IPS-11a (cell line): ENCODE measurements at regions not wholly inside any gene's neighbourhood (a gene's known extent, or its start where the extent isn't known, plus 50 kb on each side); places are given as distances from the start of the nearest gene placed in this dataset.
"Not testable (repeated sequence)": the region's sequence is repeated elsewhere in the genome, so short reads cannot be mapped to it uniquely, and the experiment has no call there.

ENCODE experiments used
- H3K4me3 ChIP-seq: one replicate; pipeline ENCODE4 v1.5.1; 2013; ENCODE audit warnings: low read depth, low read length, control low read depth

DNA sequence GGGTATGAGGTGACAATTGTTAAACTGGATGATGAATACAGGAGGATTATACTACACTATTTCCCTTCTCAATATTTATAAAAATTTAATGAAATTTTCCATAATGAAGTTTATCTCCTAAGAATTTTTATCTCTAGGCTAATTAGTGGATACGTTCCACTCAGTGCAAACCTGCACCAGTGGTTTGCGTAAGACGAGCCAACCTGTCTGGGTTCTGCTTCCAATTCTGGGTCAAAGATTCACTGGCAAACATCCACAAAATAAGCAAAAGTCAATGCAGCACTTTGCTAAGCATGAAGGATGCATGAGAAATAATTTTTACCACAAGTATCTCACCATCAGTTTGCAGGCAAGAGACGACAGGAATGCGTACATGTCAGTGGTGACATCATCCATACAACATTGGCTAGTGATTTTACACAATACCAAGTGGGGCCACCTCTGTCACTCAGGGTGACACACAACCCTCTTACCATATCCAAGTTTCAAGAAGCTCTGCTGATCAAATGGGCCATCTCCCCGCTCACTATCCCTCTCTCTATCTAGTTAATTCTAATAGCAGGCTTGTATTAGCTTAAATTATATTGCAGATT, 51.7 kb downstream of the FAM50B start:
- no peak overlapping the region for H3K4me3 ChIP-seq

GRCh38 chr6:3902871-3903648, 53.9 kb downstream of the FAM50B start:
- no peak overlapping the region for H3K4me3 ChIP-seq

- no peak overlapping the region for H3K4me3 ChIP-seq
Observed at GRCh38 chr6:3904518-3904917, 55.3 kb downstream of the FAM50B start.

DNA sequence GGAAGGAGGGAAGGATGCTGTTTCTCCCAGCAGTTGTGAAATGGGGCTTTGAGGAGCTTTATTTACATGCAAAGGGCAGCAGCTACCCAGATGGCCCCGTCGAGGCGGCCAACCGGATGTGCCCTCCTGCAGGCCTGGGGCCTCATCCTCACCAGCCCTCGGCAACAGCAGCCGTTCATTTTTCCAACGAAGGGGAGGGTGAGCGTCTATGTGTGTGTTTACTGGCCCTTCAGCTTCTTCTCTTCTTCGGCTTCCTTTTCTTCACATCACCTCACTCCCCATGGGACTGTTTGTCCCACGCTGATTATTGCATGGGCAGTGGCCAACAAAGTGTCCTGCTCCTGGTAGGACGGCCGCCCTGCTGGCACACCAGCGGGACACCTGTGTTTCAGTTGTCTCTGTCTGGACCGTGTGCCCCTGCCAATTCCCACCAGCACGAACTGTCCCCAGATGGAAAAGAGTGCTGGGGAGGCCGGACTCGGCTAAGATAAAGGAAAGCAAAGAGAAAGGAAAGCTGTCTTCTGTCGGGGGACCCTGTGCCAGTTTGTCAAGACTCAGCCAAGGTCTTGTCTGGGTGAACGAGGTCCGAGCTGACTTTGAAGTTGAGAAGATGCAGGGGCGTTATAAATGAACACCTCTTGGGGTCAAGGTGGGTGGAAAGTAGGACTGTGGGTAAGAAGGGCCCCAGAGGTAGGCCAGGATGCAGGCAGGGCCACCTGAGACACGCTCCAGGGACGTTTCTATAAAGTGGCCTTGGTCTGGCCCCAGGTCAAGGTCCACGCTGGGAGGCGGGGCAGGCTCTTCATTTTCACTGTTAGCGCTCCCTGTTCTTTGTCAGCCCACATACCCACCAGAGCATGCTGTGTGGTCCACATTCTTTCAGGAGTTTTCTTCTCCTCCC, 57.0 kb downstream of the FAM50B start:
- H3K4me3 ChIP-seq = no peak overlapping the region

GRCh38 chr6:3906846-3907151, 57.6 kb downstream of the FAM50B start:
- H3K4me3 ChIP-seq = no peak overlapping the region

- H3K4me3 ChIP-seq = no peak overlapping the region
Observed at GRCh38 chr6:3908223-3908622, 59.0 kb downstream of the FAM50B start.

GRCh38 chr6:3908961-3909360, 59.8 kb downstream of the FAM50B start:
- no peak overlapping the region for H3K4me3 ChIP-seq

- no peak overlapping the region for H3K4me3 ChIP-seq
Observed at GRCh38 chr6:3910106-3910663, 61.0 kb downstream of the FAM50B start.

DNA sequence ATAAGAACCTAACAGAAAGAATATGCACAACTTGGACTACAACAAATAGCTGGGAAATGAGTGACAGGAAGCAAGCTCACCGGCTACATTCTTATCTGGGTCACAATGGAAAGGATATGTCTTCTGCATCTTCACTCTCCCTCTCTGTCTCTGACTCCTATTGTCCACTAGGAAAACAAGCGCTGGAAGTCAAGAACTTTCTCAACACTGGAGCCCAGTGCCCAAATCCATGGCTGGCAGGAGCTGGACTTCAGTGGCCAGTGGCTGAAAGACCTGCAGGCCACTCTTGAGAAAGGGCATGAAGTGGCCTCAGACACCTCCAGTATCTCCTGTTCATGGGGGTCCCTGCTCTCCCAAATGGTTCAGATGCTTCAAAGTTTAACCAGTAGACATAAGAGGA, 62.0 kb downstream of the FAM50B start:
- no peak overlapping the region for H3K4me3 ChIP-seq

DNA sequence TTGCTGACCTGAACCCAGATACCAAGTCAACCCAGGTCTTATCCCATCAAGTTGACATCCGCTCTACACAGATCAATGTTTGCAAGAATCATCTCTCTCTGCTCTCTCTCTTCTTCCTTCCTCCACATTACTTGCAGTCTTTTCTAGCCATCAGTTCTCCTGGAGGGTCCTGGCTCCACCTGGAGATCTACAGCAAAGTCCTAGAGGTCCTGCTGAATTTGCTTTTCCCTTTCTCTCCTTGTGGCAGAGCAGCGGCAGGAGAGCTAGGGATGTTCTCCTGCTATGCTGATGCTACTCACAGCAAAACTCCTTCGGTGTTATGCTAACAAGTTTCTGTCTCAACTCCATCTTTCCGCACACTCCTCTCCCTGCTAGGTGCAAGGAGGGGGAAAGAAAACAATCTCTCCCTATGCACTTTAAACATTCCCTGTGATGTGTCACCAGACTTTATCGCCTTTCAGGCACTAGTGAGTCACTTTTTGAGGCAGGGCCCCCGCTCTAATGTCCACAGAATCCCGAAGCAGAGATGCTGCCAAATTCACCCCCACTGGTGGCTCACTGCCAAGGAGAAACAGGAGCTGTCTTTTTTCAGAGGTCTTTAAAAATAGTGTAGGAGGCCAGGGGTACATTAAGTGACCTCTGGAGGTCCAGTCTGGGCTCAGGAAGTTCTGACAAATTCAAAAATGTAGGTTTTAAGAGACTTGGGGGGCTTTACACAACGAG, 62.6 kb downstream of the FAM50B start:
- no peak overlapping the region for H3K4me3 ChIP-seq

DNA sequence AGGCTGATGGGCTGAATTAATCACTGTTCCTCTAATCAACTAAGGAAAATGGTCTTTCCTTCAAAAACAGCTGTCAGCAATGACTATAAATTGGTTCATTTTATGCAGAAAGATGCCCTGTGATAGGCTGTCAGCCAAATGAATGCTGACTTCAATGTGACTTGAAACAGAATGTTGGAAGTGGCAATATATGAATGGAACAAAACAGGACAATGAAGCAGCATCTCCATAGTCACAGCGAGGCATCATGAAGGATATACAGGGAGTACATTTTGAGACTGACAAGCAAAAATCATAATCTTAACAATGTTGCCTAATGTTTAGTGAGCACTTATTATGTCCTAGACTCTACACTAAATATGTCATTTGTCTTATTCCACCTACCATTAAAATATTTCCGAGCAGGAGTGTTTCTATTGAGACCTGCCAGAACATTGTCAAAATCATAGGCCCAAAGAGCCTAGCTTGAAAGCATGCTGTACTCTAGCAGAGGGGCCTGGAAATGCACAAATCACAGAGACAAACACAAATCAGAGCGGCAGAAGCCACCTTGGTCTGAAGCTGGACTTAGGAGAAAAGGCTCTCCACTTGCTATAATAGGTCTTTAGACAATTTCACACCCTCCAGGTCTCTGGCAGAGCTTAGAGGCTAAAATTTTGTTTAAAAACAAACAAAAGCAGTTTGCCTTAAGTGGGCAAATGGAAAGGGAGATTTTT, 63.3 kb downstream of the FAM50B start:
- H3K4me3 ChIP-seq = no peak overlapping the region

GRCh38 chr6:3913077-3913957, 64.1 kb downstream of the FAM50B start:
- H3K4me3 ChIP-seq = no peak overlapping the region

- H3K4me3 ChIP-seq = no peak overlapping the region
Observed at GRCh38 chr6:3913958-3914337, 64.8 kb downstream of the FAM50B start.

DNA sequence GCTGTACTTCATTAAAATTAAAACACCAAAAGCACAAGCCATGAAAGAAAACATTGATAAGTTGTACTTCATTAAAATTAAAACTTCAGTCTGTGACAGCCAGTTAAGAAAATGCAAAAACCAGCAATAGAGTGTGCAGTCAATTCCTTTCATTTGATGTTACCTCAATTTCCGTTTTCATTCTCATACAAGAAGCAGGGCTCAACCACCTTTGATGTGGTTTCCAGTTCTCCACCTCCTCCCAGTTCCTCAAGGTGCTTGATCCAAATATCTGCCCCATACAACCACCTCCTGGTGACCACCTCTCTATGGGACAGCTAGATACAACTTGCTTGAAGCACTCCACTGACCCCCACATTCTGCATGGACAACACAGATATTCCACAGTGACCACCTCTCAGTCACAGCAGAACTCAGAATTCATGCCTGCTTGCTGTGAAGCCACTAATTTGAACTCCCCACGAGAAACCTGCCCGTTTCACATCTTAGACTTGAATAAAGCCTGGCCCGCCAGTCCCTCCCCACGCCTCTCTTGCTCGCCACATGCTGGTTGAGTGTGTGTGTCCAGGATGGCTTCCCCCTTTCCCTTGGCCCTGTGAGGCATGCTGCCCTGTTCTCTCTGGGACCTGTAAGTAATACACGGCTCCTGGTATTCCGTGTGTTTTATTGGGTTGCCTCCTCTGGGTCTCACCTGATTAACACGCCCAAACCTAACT, 66.1 kb downstream of the FAM50B start:
- H3K4me3 ChIP-seq = no peak overlapping the region

DNA sequence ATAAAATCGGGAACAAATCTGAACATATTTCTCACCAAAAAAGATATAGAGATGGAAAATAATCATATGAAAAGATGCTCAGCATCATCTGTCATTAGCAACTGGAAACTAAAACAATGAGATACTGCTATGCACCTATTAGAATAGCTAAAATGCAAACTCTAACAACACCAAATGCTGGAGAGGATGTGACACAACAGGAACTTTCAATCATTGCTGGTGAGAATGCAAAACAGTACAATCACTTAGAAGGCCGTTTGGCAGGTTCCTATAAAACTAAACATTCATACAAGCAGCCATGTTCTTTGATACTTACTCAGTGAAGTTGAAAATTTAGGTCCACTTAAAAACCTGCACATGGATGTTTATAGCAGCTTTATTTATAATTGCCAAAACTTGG, 67.0 kb downstream of the FAM50B start:
- H3K4me3 ChIP-seq = no peak overlapping the region

DNA sequence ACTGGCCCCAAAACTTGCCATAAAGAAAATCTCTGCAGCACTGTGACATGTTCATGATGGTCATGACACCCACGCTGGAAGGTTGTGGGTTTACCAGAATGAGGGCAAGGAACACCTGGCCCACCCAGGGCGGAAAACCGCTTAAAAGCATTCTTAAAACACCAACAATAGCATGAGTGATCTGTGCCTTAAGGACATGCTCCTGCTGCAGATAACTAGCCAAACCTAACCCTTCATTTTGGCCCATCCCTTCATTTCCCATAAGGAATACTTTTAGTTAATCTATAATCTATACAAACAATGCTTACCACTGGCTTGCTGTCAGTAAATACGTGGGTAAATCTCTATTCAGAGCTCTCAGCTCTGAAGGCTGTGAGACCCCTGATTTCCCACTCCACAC, 67.6 kb downstream of the FAM50B start:
- not testable (repeated sequence) for H3K4me3 ChIP-seq

DNA sequence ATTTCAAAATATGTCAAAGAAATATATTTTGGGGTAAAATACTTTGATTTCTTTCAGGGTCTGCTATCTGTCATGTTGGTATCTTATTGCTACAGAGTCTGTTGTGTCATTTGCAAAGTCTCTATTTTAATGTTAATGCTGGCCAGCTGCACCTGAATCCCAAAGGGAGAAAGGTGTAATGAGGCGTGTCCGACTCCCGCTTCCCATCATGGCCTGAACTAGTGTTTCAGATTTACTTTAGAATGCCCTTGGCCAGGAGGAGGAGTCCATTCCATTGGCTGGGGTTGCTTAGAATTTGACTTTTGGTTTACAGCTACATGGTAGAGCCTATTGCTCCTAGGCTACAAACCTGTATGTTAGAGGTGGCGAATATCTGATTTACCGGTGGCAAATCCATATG, 69.3 kb downstream of the FAM50B start:
- no peak overlapping the region for H3K4me3 ChIP-seq

DNA sequence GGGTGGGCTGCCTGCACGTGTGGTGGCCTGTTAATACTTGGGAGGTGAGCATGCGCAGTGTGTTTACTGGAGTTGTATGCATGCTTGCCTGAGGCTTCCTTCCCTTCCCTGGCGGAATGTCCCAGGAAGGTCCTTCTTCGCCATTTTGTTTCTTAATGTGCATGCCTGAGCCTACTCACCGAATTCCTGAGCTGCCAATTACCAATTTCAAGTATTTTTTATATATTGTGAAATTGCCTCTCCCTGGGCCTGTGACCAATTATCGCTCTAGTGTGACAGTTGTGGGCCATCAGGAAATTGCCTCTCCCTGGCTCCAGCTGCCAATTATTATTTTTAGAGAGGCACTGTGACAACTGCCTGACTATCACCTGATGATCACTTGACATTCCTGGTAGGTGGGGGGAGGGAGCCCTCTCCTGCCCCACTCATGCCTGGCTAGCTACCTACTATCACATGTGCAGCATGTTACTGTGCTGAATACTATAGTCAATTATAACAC, 70.0 kb downstream of the FAM50B start:
- no peak overlapping the region for H3K4me3 ChIP-seq

- H3K4me3 ChIP-seq = no peak overlapping the region
Observed at GRCh38 chr6:3919849-3920248, 70.7 kb downstream of the FAM50B start.
